ENCODE measurements at regions not wholly inside any gene's neighbourhood (a gene's known extent, or its start where the extent isn't known, plus 50 kb on each side); places are given as distances from the start of the nearest gene placed in this dataset.

GRCh38 chr21:40905251-40905650 is 58.3 kb upstream of the DSCAM start (continued):
- TF ChIP-seq E2F6 (IDR thresholded peaks at IDR 0.05) = no peak
- TF ChIP-seq POU5F1 (IDR thresholded peaks at IDR 0.05; ENCODE audit: low read depth, low read length) = no peak
- TF ChIP-seq CHD7 (IDR thresholded peaks at IDR 0.05; ENCODE audit: insufficient replicate concordance, low read length) = no peak
- no peak for TF ChIP-seq SIRT6 (IDR thresholded peaks at IDR 0.05; ENCODE audit: low read length)
- TF ChIP-seq JUN (IDR thresholded peaks at IDR 0.05; ENCODE audit: low read depth, low read length) = no peak
- TF ChIP-seq KDM4A (IDR thresholded peaks at IDR 0.05; ENCODE audit: low read depth, low read length, severe bottlenecking) = no peak
- TF ChIP-seq TBP (IDR thresholded peaks at IDR 0.05; ENCODE audit: low read depth, low read length) = no peak

Measured in H1 (cell line).